Liver (tissue), 3 donors: ENCODE measurements at regions not wholly inside any gene's neighbourhood (a gene's known extent, or its start where the extent isn't known, plus 50 kb on each side); places are given as distances from the start of the nearest gene placed in this dataset.

ENCODE experiments used
- ATF3 ChIP-seq: IDR thresholded peaks from 2 replicates; pipeline ENCODE4 v1.6.1; 2016; ENCODE audit warnings: antibody characterized with exemption
- CTCF ChIP-seq: fragments of 150-350 bp; IDR thresholded peaks from 2 replicates; pipeline ENCODE4 v1.5.1; 2017; ENCODE audit warnings: improper control_type of control experiment, low read depth, low read length; ENCODE audit not compliant: missing input control
- FOXA1 ChIP-seq: IDR thresholded peaks from 2 replicates; pipeline ENCODE4 v1.6.1; 2016; ENCODE audit warnings: antibody characterized with exemption
- JUND ChIP-seq, 2 donors: IDR thresholded peaks; 2 replicates each; pipeline ENCODE4 v1.6.1; 2016; ENCODE audit warnings: antibody characterized with exemption in 2 of 2
- MAX ChIP-seq: IDR thresholded peaks from 2 replicates; pipeline ENCODE4 v1.6.1; 2016; ENCODE audit warnings: antibody characterized with exemption
- NR2F2 ChIP-seq: IDR thresholded peaks from 2 replicates; pipeline ENCODE4 v1.6.1; 2016; ENCODE audit warnings: antibody characterized with exemption
- REST ChIP-seq: IDR thresholded peaks from 2 replicates; pipeline ENCODE4 v1.6.1; 2016; ENCODE audit warnings: antibody characterized with exemption, mild to moderate bottlenecking
- RXRA ChIP-seq, 2 donors: IDR thresholded peaks; 2 replicates each; pipeline ENCODE4 v1.6.1; 2017 to 2018; ENCODE audit warnings: antibody characterized with exemption in 2 of 2, mild to moderate bottlenecking in 1 of 2
- donor health status: healthy.
- donor health status: healthy.

- TF ChIP-seq CTCF (no peak), JUND (IDR thresholded peaks at IDR 0.05) (no peak), NR2F2 (no peak), FOXA1 (no peak), MAX (no peak), REST (no peak), RXRA (IDR thresholded peaks at IDR 0.05) (no peak), ATF3 (no peak)
Measured at GRCh38 chr1:213523781-213524398, 463.9 kb upstream of the PROX1 start.
